GM18868 (cell line): ENCODE measurements at regions not wholly inside any gene's neighbourhood (a gene's known extent, or its start where the extent isn't known, plus 50 kb on each side); places are given as distances from the start of the nearest gene placed in this dataset.
A peak's percentile ranks its signal among the peaks of the same experiment; 100 is the strongest.

Experiments
- ATAC-seq: cut with Tn5 transposase; IDR thresholded peaks from one replicate; pipeline ENCODE4 v1.9.1; 2021; ENCODE audit warnings: mild to moderate bottlenecking, moderate library complexity; ENCODE audit not compliant: unreplicated experiment

- no peak for ATAC-seq
Observed at GRCh38 chrX:100217547-100217946, 192.5 kb downstream of the PCDH19 start.

- ATAC-seq: peak; percentile 90
Observed at GRCh38 chrX:100216083-100216482, 194.0 kb downstream of the PCDH19 start.

GRCh38 chrX:100208076-100208475 is 202.0 kb downstream of the PCDH19 start:
- ATAC-seq: peak; percentile 18

GRCh38 chrX:100207331-100208024 is 202.6 kb downstream of the PCDH19 start:
- peak; percentile 97 for ATAC-seq

- no peak for ATAC-seq
Observed at GRCh38 chrX:100204534-100204933, 205.5 kb downstream of the PCDH19 start.

GRCh38 chrX:100194082-100194775 is 215.8 kb downstream of the PCDH19 start:
- ATAC-seq: no peak
